Glutamatergic neuron (in vitro differentiated cells): ENCODE measurements at regions not wholly inside any gene's neighbourhood (a gene's known extent, or its start where the extent isn't known, plus 50 kb on each side); places are given as distances from the start of the nearest gene placed in this dataset.

Source experiments
- DNase-seq: peaks from one replicate; pipeline ENCODE4 v3.0.0; 2022
- H3K27ac Mint-ChIP-seq: one replicate; pipeline ENCODE4 v1.8.0; 2020; ENCODE audit warnings: mild to moderate bottlenecking, mixed read lengths, inconsistent platforms; ENCODE audit not compliant: unreplicated experiment
- H3K27me3 Mint-ChIP-seq: one replicate; pipeline ENCODE4 v1.8.0; 2020; ENCODE audit warnings: mild to moderate bottlenecking, moderate library complexity, mixed read lengths, inconsistent platforms; ENCODE audit not compliant: unreplicated experiment
- H3K36me3 Mint-ChIP-seq: one replicate; pipeline ENCODE4 v1.8.0; 2020; ENCODE audit warnings: mild to moderate bottlenecking, mixed read lengths, inconsistent platforms; ENCODE audit not compliant: unreplicated experiment
- H3K4me1 Mint-ChIP-seq: one replicate; pipeline ENCODE4 v1.8.0; 2020; ENCODE audit warnings: mild to moderate bottlenecking, low read depth, mixed read lengths, inconsistent platforms; ENCODE audit not compliant: unreplicated experiment
- H3K4me3 Mint-ChIP-seq: one replicate; pipeline ENCODE4 v1.8.0; 2020; ENCODE audit warnings: mild to moderate bottlenecking, mixed read lengths, inconsistent platforms; ENCODE audit not compliant: unreplicated experiment
- H3K9me3 Mint-ChIP-seq: one replicate; pipeline ENCODE4 v1.8.0; 2020; ENCODE audit warnings: mild to moderate bottlenecking, moderate library complexity, mixed read lengths, inconsistent platforms; ENCODE audit not compliant: unreplicated experiment
- TF ChIP-seq, protein P1 (sequence below): fragments of 200-600 bp; sonication (generic); IDR thresholded peaks from one replicate; pipeline ENCODE4 v1.5.0; 2021; ENCODE audit not compliant: partially characterized antibody, unreplicated experiment

DNA sequence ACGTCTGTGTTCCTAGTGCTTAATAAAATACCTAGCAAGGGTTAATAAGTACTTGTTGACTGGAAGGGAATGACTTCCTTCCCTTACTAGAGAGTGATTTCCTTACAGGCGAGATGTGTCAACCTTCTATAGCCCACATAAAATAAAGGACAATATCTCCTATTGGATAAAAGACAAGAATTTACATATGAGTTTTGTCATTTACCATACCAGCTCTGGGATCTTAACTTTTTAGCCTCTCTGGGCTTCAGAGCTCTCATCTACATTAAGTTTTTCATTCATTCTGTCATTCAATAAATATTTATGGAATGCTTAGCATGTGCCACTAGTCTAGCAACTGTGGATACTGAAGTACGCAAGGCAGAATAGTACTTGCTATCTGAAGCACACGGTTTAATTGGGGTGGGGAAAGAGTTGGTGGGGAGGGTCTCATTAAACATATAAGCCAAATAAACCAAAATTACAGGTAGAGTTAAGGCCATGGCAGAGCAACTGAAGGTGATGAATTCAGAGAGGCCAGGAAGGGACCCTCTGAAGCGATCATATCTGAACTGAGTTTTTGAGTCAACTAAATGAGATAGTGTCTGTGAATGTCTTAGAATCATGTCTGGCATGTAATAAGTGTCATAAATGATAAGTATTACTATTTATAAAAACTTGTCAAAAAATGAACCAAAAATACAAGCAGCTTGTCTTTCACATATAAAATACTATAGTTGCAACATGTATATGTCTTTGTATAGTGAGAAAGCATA is 91.6 kb upstream of the BMP2K start:
- Mint-ChIP-seq H3K27ac (no peak overlapping the region), H3K9me3 (no peaks in the 10 kb centered on the region), H3K4me1 (no peaks in the 10 kb centered on the region), H3K4me3 (no peak overlapping the region), H3K27me3 (peaks cover 1% of the 10 kb centered on the region), H3K36me3 (no peaks in the 10 kb centered on the region)
- TF ChIP-seq, protein P1, sequence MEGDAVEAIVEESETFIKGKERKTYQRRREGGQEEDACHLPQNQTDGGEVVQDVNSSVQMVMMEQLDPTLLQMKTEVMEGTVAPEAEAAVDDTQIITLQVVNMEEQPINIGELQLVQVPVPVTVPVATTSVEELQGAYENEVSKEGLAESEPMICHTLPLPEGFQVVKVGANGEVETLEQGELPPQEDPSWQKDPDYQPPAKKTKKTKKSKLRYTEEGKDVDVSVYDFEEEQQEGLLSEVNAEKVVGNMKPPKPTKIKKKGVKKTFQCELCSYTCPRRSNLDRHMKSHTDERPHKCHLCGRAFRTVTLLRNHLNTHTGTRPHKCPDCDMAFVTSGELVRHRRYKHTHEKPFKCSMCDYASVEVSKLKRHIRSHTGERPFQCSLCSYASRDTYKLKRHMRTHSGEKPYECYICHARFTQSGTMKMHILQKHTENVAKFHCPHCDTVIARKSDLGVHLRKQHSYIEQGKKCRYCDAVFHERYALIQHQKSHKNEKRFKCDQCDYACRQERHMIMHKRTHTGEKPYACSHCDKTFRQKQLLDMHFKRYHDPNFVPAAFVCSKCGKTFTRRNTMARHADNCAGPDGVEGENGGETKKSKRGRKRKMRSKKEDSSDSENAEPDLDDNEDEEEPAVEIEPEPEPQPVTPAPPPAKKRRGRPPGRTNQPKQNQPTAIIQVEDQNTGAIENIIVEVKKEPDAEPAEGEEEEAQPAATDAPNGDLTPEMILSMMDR: no peak
- DNase-seq: no peak

DNA sequence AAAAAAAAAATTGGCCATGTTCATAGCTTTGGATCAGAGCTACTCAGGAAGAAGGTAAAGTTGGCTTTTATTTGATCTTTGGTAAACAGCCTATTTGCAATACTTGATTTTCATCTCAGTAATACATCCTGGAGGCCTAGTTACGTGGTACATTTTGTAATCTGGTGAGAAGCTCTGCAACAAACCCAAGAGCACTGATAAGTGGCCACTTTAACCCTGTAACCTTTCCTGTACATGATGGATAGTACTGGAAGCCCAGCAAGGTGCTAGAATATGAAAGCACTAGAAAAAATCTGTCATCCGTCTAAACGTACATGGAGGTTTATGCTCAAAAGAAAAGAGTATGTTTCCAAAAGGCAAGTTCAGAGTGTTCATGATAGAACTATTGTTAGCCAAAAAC is 88.3 kb upstream of the BMP2K start:
- Mint-ChIP-seq H3K4me3 (no peak overlapping the region), H3K36me3 (no peaks in the 10 kb centered on the region), H3K27ac (no peak overlapping the region), H3K27me3 (peaks cover 1% of the 10 kb centered on the region), H3K9me3 (no peaks in the 10 kb centered on the region), H3K4me1 (no peaks in the 10 kb centered on the region)
- TF ChIP-seq, protein P1: no peak
- DNase-seq: no peak

DNA sequence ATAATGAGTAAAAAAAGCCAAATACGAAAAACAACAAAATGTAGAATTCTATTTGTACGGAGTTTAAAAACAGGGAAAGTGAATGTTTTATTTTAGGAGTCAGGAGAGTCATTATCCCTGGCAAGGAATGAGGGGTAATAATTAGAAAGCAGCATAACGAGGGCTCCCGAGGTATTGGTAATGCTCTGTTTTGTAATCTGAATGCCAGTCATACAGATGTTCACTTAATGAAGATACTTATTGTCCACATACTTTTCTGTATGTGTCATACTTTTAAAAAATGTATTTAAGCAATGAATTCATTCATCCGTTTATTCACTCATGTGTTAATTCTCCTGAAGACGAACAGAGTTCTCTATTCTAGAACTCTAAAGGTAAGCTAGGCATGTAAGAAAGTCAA is 87.8 kb upstream of the BMP2K start:
- Mint-ChIP-seq H3K4me1 (no peaks in the 10 kb centered on the region), H3K36me3 (no peaks in the 10 kb centered on the region), H3K9me3 (no peaks in the 10 kb centered on the region), H3K27ac (no peak overlapping the region), H3K27me3 (peaks cover 1% of the 10 kb centered on the region), H3K4me3 (no peak overlapping the region)
- TF ChIP-seq, protein P1: no peak
- DNase-seq: no peak

DNA sequence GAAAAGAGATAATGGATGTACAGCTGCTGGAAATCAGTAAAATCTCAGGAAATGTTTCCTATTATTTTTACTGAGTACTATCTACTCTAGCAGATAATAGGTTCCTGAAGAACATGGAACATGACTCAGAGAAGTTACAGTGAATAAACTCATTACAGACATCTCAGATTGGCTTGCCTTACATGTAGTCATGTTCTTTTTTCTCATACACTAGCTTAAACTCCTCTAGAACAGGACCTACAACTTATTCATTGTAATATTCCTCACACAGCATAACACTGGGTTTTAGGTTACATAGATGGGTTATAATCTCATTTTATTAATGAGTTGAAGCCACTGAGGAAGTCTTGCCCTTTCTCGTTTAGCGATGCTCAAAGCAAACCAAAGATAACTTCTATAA is 86.9 kb upstream of the BMP2K start:
- no peaks in the 10 kb centered on the region for H3K36me3 Mint-ChIP-seq
- no peaks in the 10 kb centered on the region for H3K4me1 Mint-ChIP-seq
- H3K27ac Mint-ChIP-seq: no peak overlapping the region
- no peak for DNase-seq
- TF ChIP-seq, protein P1: no peak
- no peak overlapping the region for H3K4me3 Mint-ChIP-seq
- H3K9me3 Mint-ChIP-seq: no peaks in the 10 kb centered on the region
- no peaks in the 10 kb centered on the region for H3K27me3 Mint-ChIP-seq

DNA sequence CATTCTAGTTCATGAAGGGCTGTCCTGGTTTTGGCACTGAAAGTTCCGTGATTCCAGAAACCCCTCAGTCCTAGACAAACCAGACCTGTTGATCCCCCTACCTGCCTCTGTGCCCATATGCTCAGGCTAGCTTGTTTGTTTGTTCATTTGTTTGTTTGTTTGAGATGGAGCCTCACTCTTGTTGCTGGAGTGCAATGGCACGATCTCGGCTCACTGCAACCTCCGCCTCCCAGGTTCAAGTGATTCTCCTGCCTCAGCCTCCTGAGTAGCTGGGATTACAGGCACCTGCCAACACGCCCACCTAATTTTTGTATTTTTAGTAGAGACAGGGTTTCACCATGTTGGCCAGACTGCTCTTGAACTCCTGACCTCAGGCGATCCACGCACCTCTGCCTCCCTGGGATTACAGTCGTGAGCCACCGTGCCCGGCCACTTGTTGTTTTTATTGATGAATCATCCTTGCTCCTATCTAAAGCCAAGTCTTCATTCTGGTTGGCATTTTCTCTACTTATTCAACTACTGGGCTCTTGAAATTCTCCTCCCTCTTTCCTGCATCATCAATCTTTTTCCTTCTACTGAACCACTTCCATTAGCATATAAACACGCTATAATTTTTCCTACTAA is 86.3 kb upstream of the BMP2K start:
- no peaks in the 10 kb centered on the region for H3K36me3 Mint-ChIP-seq
- no peak overlapping the region for H3K27ac Mint-ChIP-seq
- H3K27me3 Mint-ChIP-seq: no peaks in the 10 kb centered on the region
- H3K4me3 Mint-ChIP-seq: no peak overlapping the region
- no peaks in the 10 kb centered on the region for H3K9me3 Mint-ChIP-seq
- DNase-seq: no peak
- H3K4me1 Mint-ChIP-seq: no peaks in the 10 kb centered on the region
- TF ChIP-seq, protein P1: no peak
